ENCODE measurements at regions not wholly inside any gene's neighbourhood (a gene's known extent, or its start where the extent isn't known, plus 50 kb on each side); places are given as distances from the start of the nearest gene placed in this dataset.

DNA sequence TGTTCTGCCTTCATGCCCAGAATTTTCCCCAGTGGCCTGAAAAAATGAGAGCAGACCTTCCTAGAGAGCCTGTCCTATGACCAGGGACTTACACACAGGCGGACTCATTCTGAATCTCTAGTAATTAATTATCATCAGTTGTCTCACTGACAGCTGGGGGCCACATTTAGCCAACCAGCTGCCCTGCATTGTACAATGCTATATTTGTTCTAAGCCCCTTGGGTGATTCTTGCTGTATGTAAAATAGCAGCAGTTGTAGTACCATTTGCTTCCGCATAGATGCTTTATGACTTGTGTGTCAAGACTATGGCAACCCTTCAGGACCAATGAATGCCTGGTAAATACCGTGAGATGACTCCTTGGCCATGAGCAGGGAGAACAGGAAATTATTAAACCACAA is 415.4 kb upstream of the SEMA6A start:
- no peaks in the 10 kb centered on the region for H3K9me3 ChIP-seq (replicated peaks; ENCODE audit: insufficient read depth, low read length)
- TF ChIP-seq EZH2 (optimal IDR thresholded peaks at IDR 0.05; ENCODE audit: low read depth, low read length) (no peak), EZH2phosphoT487 (IDR thresholded peaks at IDR 0.05; ENCODE audit: low read length) (no peak)
- TF ChIP-seq, protein P1, sequence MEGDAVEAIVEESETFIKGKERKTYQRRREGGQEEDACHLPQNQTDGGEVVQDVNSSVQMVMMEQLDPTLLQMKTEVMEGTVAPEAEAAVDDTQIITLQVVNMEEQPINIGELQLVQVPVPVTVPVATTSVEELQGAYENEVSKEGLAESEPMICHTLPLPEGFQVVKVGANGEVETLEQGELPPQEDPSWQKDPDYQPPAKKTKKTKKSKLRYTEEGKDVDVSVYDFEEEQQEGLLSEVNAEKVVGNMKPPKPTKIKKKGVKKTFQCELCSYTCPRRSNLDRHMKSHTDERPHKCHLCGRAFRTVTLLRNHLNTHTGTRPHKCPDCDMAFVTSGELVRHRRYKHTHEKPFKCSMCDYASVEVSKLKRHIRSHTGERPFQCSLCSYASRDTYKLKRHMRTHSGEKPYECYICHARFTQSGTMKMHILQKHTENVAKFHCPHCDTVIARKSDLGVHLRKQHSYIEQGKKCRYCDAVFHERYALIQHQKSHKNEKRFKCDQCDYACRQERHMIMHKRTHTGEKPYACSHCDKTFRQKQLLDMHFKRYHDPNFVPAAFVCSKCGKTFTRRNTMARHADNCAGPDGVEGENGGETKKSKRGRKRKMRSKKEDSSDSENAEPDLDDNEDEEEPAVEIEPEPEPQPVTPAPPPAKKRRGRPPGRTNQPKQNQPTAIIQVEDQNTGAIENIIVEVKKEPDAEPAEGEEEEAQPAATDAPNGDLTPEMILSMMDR (IDR thresholded peaks at IDR 0.05; ENCODE audit: low read length) = no peak
- no peak overlapping the region for H3K27ac ChIP-seq (ENCODE audit: low read length)
- H3K4me1 ChIP-seq (ENCODE audit: low read length) = 0 out of 2 replicates have a peak, but pooled peaks cover 8% of the 10 kb centered on the region
- H3K27me3 ChIP-seq (replicated peaks; ENCODE audit: insufficient read depth, low read length) = no peaks in the 10 kb centered on the region
- no peak overlapping the region for H3K4me2 ChIP-seq (ENCODE audit: low read depth, low read length)
- H3F3A ChIP-seq (ENCODE audit: insufficient read depth, low read length) = no peaks in the 10 kb centered on the region
- H3K79me2 ChIP-seq (ENCODE audit: low read length) = no peaks in the 10 kb centered on the region
- no peaks in the 10 kb centered on the region for H3K9me2 ChIP-seq (replicated peaks; ENCODE audit: insufficient read depth, low read length)
- no peak overlapping the region for H3K4me3 ChIP-seq (ENCODE audit: low read length)
- H2AFZ ChIP-seq (ENCODE audit: low read length) = no peak overlapping the region
- H3K36me3 ChIP-seq (replicated peaks; ENCODE audit: insufficient read depth, low read length) = no peaks in the 10 kb centered on the region
- H4K20me1 ChIP-seq (ENCODE audit: insufficient read depth, low read length) = no peaks in the 10 kb centered on the region
- no peak overlapping the region for H3K9ac ChIP-seq (ENCODE audit: low read length)
- no peak for DNase-seq

GRCh38 chr5:116982035-116982434 is 407.4 kb upstream of the SEMA6A start:
- TF ChIP-seq EZH2phosphoT487 (IDR thresholded peaks at IDR 0.05; ENCODE audit: low read length) (no peak), EZH2 (optimal IDR thresholded peaks at IDR 0.05; ENCODE audit: low read depth, low read length) (no peak)
- TF ChIP-seq, protein P1 (IDR thresholded peaks at IDR 0.05; ENCODE audit: low read length) = no peak
- Histone ChIP-seq H3K9me3 (replicated peaks; ENCODE audit: insufficient read depth, low read length) (no peaks in the 10 kb centered on the region), H2AFZ (ENCODE audit: low read length) (no peak overlapping the region)

DNA sequence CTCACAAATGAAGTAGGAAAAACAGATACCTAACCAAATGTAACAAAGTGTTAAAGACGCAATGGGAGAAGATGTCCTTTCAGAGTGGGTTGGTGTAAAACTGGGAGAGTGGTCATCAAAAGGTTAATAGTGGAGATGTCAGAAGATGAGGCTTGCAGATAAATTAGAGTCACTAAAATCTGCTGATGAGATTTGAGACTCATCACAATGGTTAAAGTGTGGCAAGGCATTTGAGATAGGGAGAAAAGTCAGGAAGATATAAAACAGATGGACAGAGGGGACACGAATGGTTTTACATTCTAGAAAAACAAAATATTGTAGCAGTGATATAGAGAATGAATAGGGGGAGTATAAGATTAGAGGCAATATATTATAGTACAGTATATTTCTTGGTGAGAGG is 406.0 kb upstream of the SEMA6A start:
- no peak overlapping the region for H3K4me2 ChIP-seq (ENCODE audit: low read depth, low read length)
- DNase-seq = no peak
- H3K9me3 ChIP-seq (replicated peaks; ENCODE audit: insufficient read depth, low read length) = no peaks in the 10 kb centered on the region
- TF ChIP-seq EZH2phosphoT487 (IDR thresholded peaks at IDR 0.05; ENCODE audit: low read length) (no peak), EZH2 (optimal IDR thresholded peaks at IDR 0.05; ENCODE audit: low read depth, low read length) (no peak)
- TF ChIP-seq, protein P1 (IDR thresholded peaks at IDR 0.05; ENCODE audit: low read length) = no peak
- no peak overlapping the region for H3K27ac ChIP-seq (ENCODE audit: low read length)
- H3F3A ChIP-seq (ENCODE audit: insufficient read depth, low read length) = no peaks in the 10 kb centered on the region
- no peaks in the 10 kb centered on the region for H3K36me3 ChIP-seq (replicated peaks; ENCODE audit: insufficient read depth, low read length)
- H3K79me2 ChIP-seq (ENCODE audit: low read length) = no peaks in the 10 kb centered on the region
- H3K27me3 ChIP-seq (replicated peaks; ENCODE audit: insufficient read depth, low read length) = no peaks in the 10 kb centered on the region
- no peak overlapping the region for H2AFZ ChIP-seq (ENCODE audit: low read length)
- H4K20me1 ChIP-seq (ENCODE audit: insufficient read depth, low read length) = no peaks in the 10 kb centered on the region
- H3K4me1 ChIP-seq (ENCODE audit: low read length) = no peaks in the 10 kb centered on the region
- H3K9me2 ChIP-seq (replicated peaks; ENCODE audit: insufficient read depth, low read length) = no peaks in the 10 kb centered on the region
- H3K4me3 ChIP-seq (ENCODE audit: low read length) = no peak overlapping the region
- no peak overlapping the region for H3K9ac ChIP-seq (ENCODE audit: low read length)

More at GRCh38 chr5:116982035-116982434, 407.4 kb upstream of the SEMA6A start:
- Histone ChIP-seq H3K9ac (ENCODE audit: low read length) (no peak overlapping the region), H3F3A (ENCODE audit: insufficient read depth, low read length) (no peaks in the 10 kb centered on the region), H3K27ac (ENCODE audit: low read length) (no peak overlapping the region), H3K4me3 (ENCODE audit: low read length) (no peak overlapping the region), H3K27me3 (replicated peaks; ENCODE audit: insufficient read depth, low read length) (no peaks in the 10 kb centered on the region), H3K36me3 (replicated peaks; ENCODE audit: insufficient read depth, low read length) (no peaks in the 10 kb centered on the region), H4K20me1 (ENCODE audit: insufficient read depth, low read length) (no peaks in the 10 kb centered on the region), H3K4me2 (ENCODE audit: low read depth, low read length) (no peak overlapping the region), H3K9me2 (replicated peaks; ENCODE audit: insufficient read depth, low read length) (no peaks in the 10 kb centered on the region), H3K79me2 (ENCODE audit: low read length) (no peaks in the 10 kb centered on the region), H3K4me1 (ENCODE audit: low read length) (no peaks in the 10 kb centered on the region)
- DNase-seq = no peak
